ENCODE measurements at regions not wholly inside any gene's neighbourhood (a gene's known extent, or its start where the extent isn't known, plus 50 kb on each side); places are given as distances from the start of the nearest gene placed in this dataset.

DNA sequence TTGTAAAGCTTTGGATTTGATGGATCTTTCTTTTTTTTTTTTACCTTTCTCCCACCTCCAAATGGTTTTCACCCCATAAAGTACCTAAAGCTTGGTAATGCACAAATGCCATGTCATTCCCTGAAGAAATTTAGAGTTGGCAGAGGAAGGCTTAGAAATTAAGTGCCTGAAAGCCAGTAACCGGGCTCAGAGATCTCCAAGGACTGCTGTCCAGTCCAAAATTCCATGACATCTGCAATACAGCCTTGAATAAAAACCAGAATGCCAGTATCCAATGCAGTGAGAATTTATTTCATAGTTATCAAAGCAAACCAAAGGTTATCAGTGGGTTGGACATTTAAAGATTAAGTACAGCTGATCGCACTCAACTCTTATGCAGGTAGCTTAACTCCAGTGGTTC, 209.9 kb upstream of the RBBP8 start:
- Histone ChIP-seq H3K27me3 (ENCODE audit: insufficient read depth, low read depth, low read length) (no peaks in the 10 kb centered on the region), H3K9me3 (ENCODE audit: low read length) (no peaks in the 10 kb centered on the region), H3K9me2 (ENCODE audit: insufficient read depth, low read length) (no peaks in the 10 kb centered on the region), H4K20me1 (ENCODE audit: insufficient read depth) (no peaks in the 10 kb centered on the region), H3F3A (ENCODE audit: insufficient read depth, low read length, poor library complexity, severe bottlenecking) (no peaks in the 10 kb centered on the region), H3K4me2 (ENCODE audit: low read length) (no peak overlapping the region), H2AFZ (ENCODE audit: low read depth, low read length) (no peak overlapping the region), H3K9ac (ENCODE audit: low read length) (no peak overlapping the region), H3K36me3 (ENCODE audit: insufficient read depth, low read length) (no peaks in the 10 kb centered on the region), H3K27ac (ENCODE audit: low read length) (no peak overlapping the region), H3K4me3 (ENCODE audit: low read length) (no peak overlapping the region), H3K79me2 (replicated peaks; ENCODE audit: insufficient read depth, low read length) (no peaks in the 10 kb centered on the region)
- TF ChIP-seq TAF1 (IDR thresholded peaks at IDR 0.05; ENCODE audit: low read depth) (no peak), MXI1 (conservative IDR thresholded peaks at IDR 0.05; ENCODE audit: poor library complexity, severe bottlenecking) (no peak), EP300 (conservative IDR thresholded peaks at IDR 0.05; ENCODE audit: poor library complexity, severe bottlenecking) (no peak)
- TF ChIP-seq, protein P1, sequence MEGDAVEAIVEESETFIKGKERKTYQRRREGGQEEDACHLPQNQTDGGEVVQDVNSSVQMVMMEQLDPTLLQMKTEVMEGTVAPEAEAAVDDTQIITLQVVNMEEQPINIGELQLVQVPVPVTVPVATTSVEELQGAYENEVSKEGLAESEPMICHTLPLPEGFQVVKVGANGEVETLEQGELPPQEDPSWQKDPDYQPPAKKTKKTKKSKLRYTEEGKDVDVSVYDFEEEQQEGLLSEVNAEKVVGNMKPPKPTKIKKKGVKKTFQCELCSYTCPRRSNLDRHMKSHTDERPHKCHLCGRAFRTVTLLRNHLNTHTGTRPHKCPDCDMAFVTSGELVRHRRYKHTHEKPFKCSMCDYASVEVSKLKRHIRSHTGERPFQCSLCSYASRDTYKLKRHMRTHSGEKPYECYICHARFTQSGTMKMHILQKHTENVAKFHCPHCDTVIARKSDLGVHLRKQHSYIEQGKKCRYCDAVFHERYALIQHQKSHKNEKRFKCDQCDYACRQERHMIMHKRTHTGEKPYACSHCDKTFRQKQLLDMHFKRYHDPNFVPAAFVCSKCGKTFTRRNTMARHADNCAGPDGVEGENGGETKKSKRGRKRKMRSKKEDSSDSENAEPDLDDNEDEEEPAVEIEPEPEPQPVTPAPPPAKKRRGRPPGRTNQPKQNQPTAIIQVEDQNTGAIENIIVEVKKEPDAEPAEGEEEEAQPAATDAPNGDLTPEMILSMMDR (IDR thresholded peaks at IDR 0.05; ENCODE audit: poor library complexity, severe bottlenecking): no peak
- TF ChIP-seq, protein P2, sequence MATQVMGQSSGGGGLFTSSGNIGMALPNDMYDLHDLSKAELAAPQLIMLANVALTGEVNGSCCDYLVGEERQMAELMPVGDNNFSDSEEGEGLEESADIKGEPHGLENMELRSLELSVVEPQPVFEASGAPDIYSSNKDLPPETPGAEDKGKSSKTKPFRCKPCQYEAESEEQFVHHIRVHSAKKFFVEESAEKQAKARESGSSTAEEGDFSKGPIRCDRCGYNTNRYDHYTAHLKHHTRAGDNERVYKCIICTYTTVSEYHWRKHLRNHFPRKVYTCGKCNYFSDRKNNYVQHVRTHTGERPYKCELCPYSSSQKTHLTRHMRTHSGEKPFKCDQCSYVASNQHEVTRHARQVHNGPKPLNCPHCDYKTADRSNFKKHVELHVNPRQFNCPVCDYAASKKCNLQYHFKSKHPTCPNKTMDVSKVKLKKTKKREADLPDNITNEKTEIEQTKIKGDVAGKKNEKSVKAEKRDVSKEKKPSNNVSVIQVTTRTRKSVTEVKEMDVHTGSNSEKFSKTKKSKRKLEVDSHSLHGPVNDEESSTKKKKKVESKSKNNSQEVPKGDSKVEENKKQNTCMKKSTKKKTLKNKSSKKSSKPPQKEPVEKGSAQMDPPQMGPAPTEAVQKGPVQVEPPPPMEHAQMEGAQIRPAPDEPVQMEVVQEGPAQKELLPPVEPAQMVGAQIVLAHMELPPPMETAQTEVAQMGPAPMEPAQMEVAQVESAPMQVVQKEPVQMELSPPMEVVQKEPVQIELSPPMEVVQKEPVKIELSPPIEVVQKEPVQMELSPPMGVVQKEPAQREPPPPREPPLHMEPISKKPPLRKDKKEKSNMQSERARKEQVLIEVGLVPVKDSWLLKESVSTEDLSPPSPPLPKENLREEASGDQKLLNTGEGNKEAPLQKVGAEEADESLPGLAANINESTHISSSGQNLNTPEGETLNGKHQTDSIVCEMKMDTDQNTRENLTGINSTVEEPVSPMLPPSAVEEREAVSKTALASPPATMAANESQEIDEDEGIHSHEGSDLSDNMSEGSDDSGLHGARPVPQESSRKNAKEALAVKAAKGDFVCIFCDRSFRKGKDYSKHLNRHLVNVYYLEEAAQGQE (IDR thresholded peaks at IDR 0.05; ENCODE audit: borderline replicate concordance): no peak

GRCh38 chr18:22723773-22724172, 209.4 kb upstream of the RBBP8 start:
- H3K27ac ChIP-seq (ENCODE audit: low read length): no peak overlapping the region
- H3F3A ChIP-seq (ENCODE audit: insufficient read depth, low read length, poor library complexity, severe bottlenecking): no peaks in the 10 kb centered on the region
- H3K9ac ChIP-seq (ENCODE audit: low read length): no peak overlapping the region
- TF ChIP-seq EZH2 (IDR thresholded peaks at IDR 0.05; ENCODE audit: borderline replicate concordance, insufficient read depth, low read length, poor library complexity, severe bottlenecking) (no peak), POLR2AphosphoS5 (IDR thresholded peaks at IDR 0.05) (no peak), MXI1 (conservative IDR thresholded peaks at IDR 0.05; ENCODE audit: poor library complexity, severe bottlenecking) (no peak), SMC3 (conservative IDR thresholded peaks at IDR 0.05; ENCODE audit: poor library complexity) (no peak), TAF1 (IDR thresholded peaks at IDR 0.05; ENCODE audit: low read depth) (no peak), RAD21 (conservative IDR thresholded peaks at IDR 0.05) (no peak), EP300 (conservative IDR thresholded peaks at IDR 0.05; ENCODE audit: poor library complexity, severe bottlenecking) (no peak)
- TF ChIP-seq, protein P1 (IDR thresholded peaks at IDR 0.05; ENCODE audit: poor library complexity, severe bottlenecking): no peak
- TF ChIP-seq, protein P2 (IDR thresholded peaks at IDR 0.05; ENCODE audit: borderline replicate concordance): no peak
- H3K79me2 ChIP-seq (replicated peaks; ENCODE audit: insufficient read depth, low read length): no peaks in the 10 kb centered on the region
- no peaks in the 10 kb centered on the region for H3K36me3 ChIP-seq (ENCODE audit: insufficient read depth, low read length)
- H3K27me3 ChIP-seq (ENCODE audit: insufficient read depth, low read depth, low read length): no peaks in the 10 kb centered on the region
- no peak overlapping the region for H3K4me2 ChIP-seq (ENCODE audit: low read length)
- no peaks in the 10 kb centered on the region for H3K9me3 ChIP-seq (ENCODE audit: low read length)
- H3K4me3 ChIP-seq (ENCODE audit: low read length): no peak overlapping the region
- no peaks in the 10 kb centered on the region for H3K9me2 ChIP-seq (ENCODE audit: insufficient read depth, low read length)
- no peaks in the 10 kb centered on the region for H4K20me1 ChIP-seq (ENCODE audit: insufficient read depth)
- H2AFZ ChIP-seq (ENCODE audit: low read depth, low read length): no peak overlapping the region

Data from neural cell (in vitro differentiated cells).